DMS 273 (cell line): ENCODE measurements at regions not wholly inside any gene's neighbourhood (a gene's known extent, or its start where the extent isn't known, plus 50 kb on each side); places are given as distances from the start of the nearest gene placed in this dataset.

Source experiments
- DNase-seq: peaks from one replicate; lab custom pipeline; 2025; ENCODE audit not compliant: unreplicated experiment; lab: John Stamatoyannopoulos, UW

- DNase-seq = no peak
These were observed 292.4 kb downstream of the EFNB2 start for GRCh38 chr13:106243011-106243565.

- DNase-seq = no peak
These were observed 293.2 kb downstream of the EFNB2 start for GRCh38 chr13:106241974-106242953.

- no peak for DNase-seq
These were observed 296.8 kb downstream of the EFNB2 start for GRCh38 chr13:106238690-106239089.

- DNase-seq = no peak
These were observed 300.8 kb downstream of the EFNB2 start for GRCh38 chr13:106234636-106235035.

GRCh38 chr13:106233134-106233735, 302.2 kb downstream of the EFNB2 start:
- no peak for DNase-seq

- no peak for DNase-seq
These were observed 302.8 kb downstream of the EFNB2 start for GRCh38 chr13:106232681-106233080.

GRCh38 chr13:106230450-106230849, 305.0 kb downstream of the EFNB2 start:
- no peak for DNase-seq

- no peak for DNase-seq
These were observed 310.3 kb downstream of the EFNB2 start for GRCh38 chr13:106225126-106225525.

GRCh38 chr13:106220211-106220610, 315.3 kb downstream of the EFNB2 start:
- no peak for DNase-seq

- no peak for DNase-seq
These were observed 322.3 kb downstream of the EFNB2 start for GRCh38 chr13:106213028-106213757.

- no peak for DNase-seq
These were observed 323.0 kb downstream of the EFNB2 start for GRCh38 chr13:106212386-106213010.

GRCh38 chr13:106210324-106210723, 325.1 kb downstream of the EFNB2 start:
- no peak for DNase-seq

GRCh38 chr13:106205871-106206270, 329.6 kb downstream of the EFNB2 start:
- DNase-seq = no peak

GRCh38 chr13:106197496-106197895, 338.0 kb downstream of the EFNB2 start:
- DNase-seq = no peak

- no peak for DNase-seq
These were observed 347.9 kb downstream of the EFNB2 start for GRCh38 chr13:106187501-106188095.

GRCh38 chr13:106187101-106187500, 348.4 kb downstream of the EFNB2 start:
- no peak for DNase-seq

- DNase-seq = no peak
These were observed 349.0 kb downstream of the EFNB2 start for GRCh38 chr13:106186366-106187030.

GRCh38 chr13:106184790-106185189, 350.7 kb downstream of the EFNB2 start:
- DNase-seq = no peak

- DNase-seq = no peak
These were observed 351.9 kb downstream of the EFNB2 start for GRCh38 chr13:106183410-106184065.
